ENCODE measurements at regions not wholly inside any gene's neighbourhood (a gene's known extent, or its start where the extent isn't known, plus 50 kb on each side); places are given as distances from the start of the nearest gene placed in this dataset.

GRCh38 chrX:39766085-39766726 is 331.6 kb downstream of the BCOR start:
- H3K27me3 ChIP-seq (ENCODE audit: control insufficient read depth, insufficient read depth, low read length) = no peaks in the 10 kb centered on the region
- FAIRE-seq (no peak), DNase-seq (ENCODE audit: low read depth) (no peak)
- H3K36me3 ChIP-seq (ENCODE audit: control insufficient read depth, insufficient read depth, low read length) = no peaks in the 10 kb centered on the region
- no peak for TF ChIP-seq CTCF (IDR thresholded peaks at IDR 0.05; ENCODE audit: insufficient read depth, low read length, severe bottlenecking)
- H3K4me3 ChIP-seq (ENCODE audit: low read depth, low read length) = no peak overlapping the region

GRCh38 chrX:39766855-39767254 is 330.9 kb downstream of the BCOR start:
- DNase-seq (ENCODE audit: low read depth) = no peak
- no peaks in the 10 kb centered on the region for H3K36me3 ChIP-seq (ENCODE audit: control insufficient read depth, insufficient read depth, low read length)
- no peak overlapping the region for H3K4me3 ChIP-seq (ENCODE audit: low read depth, low read length)
- FAIRE-seq = no peak
- H3K27me3 ChIP-seq (ENCODE audit: control insufficient read depth, insufficient read depth, low read length) = no peaks in the 10 kb centered on the region
- TF ChIP-seq CTCF (IDR thresholded peaks at IDR 0.05; ENCODE audit: insufficient read depth, low read length, severe bottlenecking) = no peak

- Histone ChIP-seq H3K36me3 (ENCODE audit: control insufficient read depth, insufficient read depth, low read length) (no peaks in the 10 kb centered on the region), H3K4me3 (ENCODE audit: low read depth, low read length) (no peak overlapping the region), H3K27me3 (ENCODE audit: control insufficient read depth, insufficient read depth, low read length) (no peaks in the 10 kb centered on the region)
- FAIRE-seq (no peak), DNase-seq (ENCODE audit: low read depth) (no peak)
- TF ChIP-seq CTCF (IDR thresholded peaks at IDR 0.05; ENCODE audit: insufficient read depth, low read length, severe bottlenecking) = no peak
Observed at GRCh38 chrX:39767446-39767845, 330.3 kb downstream of the BCOR start.

- DNase-seq (ENCODE audit: low read depth) (no peak), FAIRE-seq (no peak)
- Histone ChIP-seq H3K36me3 (ENCODE audit: control insufficient read depth, insufficient read depth, low read length) (no peaks in the 10 kb centered on the region), H3K4me3 (ENCODE audit: low read depth, low read length) (no peak overlapping the region), H3K27me3 (ENCODE audit: control insufficient read depth, insufficient read depth, low read length) (no peaks in the 10 kb centered on the region)
- no peak for TF ChIP-seq CTCF (IDR thresholded peaks at IDR 0.05; ENCODE audit: insufficient read depth, low read length, severe bottlenecking)
Observed at GRCh38 chrX:39769748-39770147, 328.0 kb downstream of the BCOR start.

- FAIRE-seq = no peak
- no peak for DNase-seq (ENCODE audit: low read depth)
- Histone ChIP-seq H3K27me3 (ENCODE audit: control insufficient read depth, insufficient read depth, low read length) (no peaks in the 10 kb centered on the region), H3K4me3 (ENCODE audit: low read depth, low read length) (no peak overlapping the region), H3K36me3 (ENCODE audit: control insufficient read depth, insufficient read depth, low read length) (no peaks in the 10 kb centered on the region)
- TF ChIP-seq CTCF (IDR thresholded peaks at IDR 0.05; ENCODE audit: insufficient read depth, low read length, severe bottlenecking) = no peak
Observed at GRCh38 chrX:39771089-39771488, 326.7 kb downstream of the BCOR start.
